ENCODE measurements at regions not wholly inside any gene's neighbourhood (a gene's known extent, or its start where the extent isn't known, plus 50 kb on each side); places are given as distances from the start of the nearest gene placed in this dataset.

GRCh38 chr14:62006116-62006731, 244.0 kb downstream of the SNAPC1 start:
- DNase-seq (ENCODE audit: low read depth in 2 of 2), result no peak

- no peak for DNase-seq (ENCODE audit: low read depth in 2 of 2)
Observed at GRCh38 chr14:62015243-62015642, 253.0 kb downstream of the SNAPC1 start.

- DNase-seq (ENCODE audit: low read depth in 2 of 2), result no peak
Observed at GRCh38 chr14:62015945-62016344, 253.7 kb downstream of the SNAPC1 start.

- DNase-seq (ENCODE audit: low read depth in 2 of 2), result no peak
Observed at GRCh38 chr14:62017651-62018230, 255.5 kb downstream of the SNAPC1 start.

- no peak for DNase-seq (ENCODE audit: low read depth in 2 of 2)
Observed at GRCh38 chr14:62018606-62019005, 256.4 kb downstream of the SNAPC1 start.

GRCh38 chr14:62027958-62028357, 265.7 kb downstream of the SNAPC1 start:
- no peak for DNase-seq (ENCODE audit: low read depth in 2 of 2)

- no peak for DNase-seq (ENCODE audit: low read depth in 2 of 2)
Observed at GRCh38 chr14:62029569-62029924, 267.3 kb downstream of the SNAPC1 start.

GRCh38 chr14:62030387-62030786, 268.2 kb downstream of the SNAPC1 start:
- DNase-seq (ENCODE audit: low read depth in 2 of 2), result no peak

- DNase-seq (ENCODE audit: low read depth in 2 of 2), result no peak
Observed at GRCh38 chr14:62031504-62031903, 269.3 kb downstream of the SNAPC1 start.

- DNase-seq (ENCODE audit: low read depth in 2 of 2), result no peak
Observed at GRCh38 chr14:62053188-62053587, 291.0 kb downstream of the SNAPC1 start.

GRCh38 chr14:62056789-62057188, 294.6 kb downstream of the SNAPC1 start:
- DNase-seq (ENCODE audit: low read depth in 2 of 2), result no peak

GRCh38 chr14:62062645-62063044, 300.4 kb downstream of the SNAPC1 start:
- no peak for DNase-seq (ENCODE audit: low read depth in 2 of 2)

- DNase-seq (ENCODE audit: low read depth in 2 of 2), result no peak
Observed at GRCh38 chr14:62064751-62065323, 302.6 kb downstream of the SNAPC1 start.

GRCh38 chr14:62066304-62066703, 304.1 kb downstream of the SNAPC1 start:
- DNase-seq (ENCODE audit: low read depth in 2 of 2), result no peak

GRCh38 chr14:62071039-62071438, 308.8 kb downstream of the SNAPC1 start:
- no peak for DNase-seq (ENCODE audit: low read depth in 2 of 2)

- no peak for DNase-seq (ENCODE audit: low read depth in 2 of 2)
Observed at GRCh38 chr14:62076368-62076767, 314.1 kb downstream of the SNAPC1 start.

GRCh38 chr14:62076825-62077605, 314.8 kb downstream of the SNAPC1 start:
- DNase-seq (ENCODE audit: low read depth in 2 of 2), result no peak

- DNase-seq (ENCODE audit: low read depth in 2 of 2), result no peak
Observed at GRCh38 chr14:62077676-62078261, 315.5 kb downstream of the SNAPC1 start.

- DNase-seq (ENCODE audit: low read depth in 2 of 2), result no peak
Observed at GRCh38 chr14:62079038-62079437, 316.8 kb downstream of the SNAPC1 start.

GRCh38 chr14:62081012-62081612, 318.9 kb downstream of the SNAPC1 start:
- no peak for DNase-seq (ENCODE audit: low read depth in 2 of 2)

- no peak for DNase-seq (ENCODE audit: low read depth in 2 of 2)
Observed at GRCh38 chr14:62081951-62082350, 319.7 kb downstream of the SNAPC1 start.

GRCh38 chr14:62082779-62083178, 320.6 kb downstream of the SNAPC1 start:
- no peak for DNase-seq (ENCODE audit: low read depth in 2 of 2)
